ENCODE measurements at regions not wholly inside any gene's neighbourhood (a gene's known extent, or its start where the extent isn't known, plus 50 kb on each side); places are given as distances from the start of the nearest gene placed in this dataset.

DNA sequence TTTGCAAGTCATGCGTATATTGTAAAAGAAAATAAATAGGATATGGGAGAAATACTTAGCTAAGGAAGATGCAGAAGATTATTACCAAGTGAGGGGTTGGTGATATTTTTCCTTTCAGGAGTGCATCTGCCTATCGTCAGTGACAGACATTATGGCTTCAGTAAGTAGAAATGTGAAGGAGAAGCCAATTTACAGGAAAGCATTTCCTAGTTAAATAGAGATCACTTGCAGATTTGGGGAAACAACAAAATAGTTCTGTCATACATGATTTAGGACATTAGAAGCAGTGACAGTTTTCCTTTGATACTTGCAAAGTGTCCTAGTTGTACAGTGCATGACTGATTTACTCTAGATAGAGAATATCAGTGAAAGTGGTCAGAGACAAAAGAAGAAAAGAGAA is 747.8 kb upstream of the KLHL1 start:
- TF ChIP-seq, protein P1, sequence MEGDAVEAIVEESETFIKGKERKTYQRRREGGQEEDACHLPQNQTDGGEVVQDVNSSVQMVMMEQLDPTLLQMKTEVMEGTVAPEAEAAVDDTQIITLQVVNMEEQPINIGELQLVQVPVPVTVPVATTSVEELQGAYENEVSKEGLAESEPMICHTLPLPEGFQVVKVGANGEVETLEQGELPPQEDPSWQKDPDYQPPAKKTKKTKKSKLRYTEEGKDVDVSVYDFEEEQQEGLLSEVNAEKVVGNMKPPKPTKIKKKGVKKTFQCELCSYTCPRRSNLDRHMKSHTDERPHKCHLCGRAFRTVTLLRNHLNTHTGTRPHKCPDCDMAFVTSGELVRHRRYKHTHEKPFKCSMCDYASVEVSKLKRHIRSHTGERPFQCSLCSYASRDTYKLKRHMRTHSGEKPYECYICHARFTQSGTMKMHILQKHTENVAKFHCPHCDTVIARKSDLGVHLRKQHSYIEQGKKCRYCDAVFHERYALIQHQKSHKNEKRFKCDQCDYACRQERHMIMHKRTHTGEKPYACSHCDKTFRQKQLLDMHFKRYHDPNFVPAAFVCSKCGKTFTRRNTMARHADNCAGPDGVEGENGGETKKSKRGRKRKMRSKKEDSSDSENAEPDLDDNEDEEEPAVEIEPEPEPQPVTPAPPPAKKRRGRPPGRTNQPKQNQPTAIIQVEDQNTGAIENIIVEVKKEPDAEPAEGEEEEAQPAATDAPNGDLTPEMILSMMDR (IDR thresholded peaks at IDR 0.05; ENCODE audit: insufficient read depth, low read depth, low read length) = no peak
- no peak for TF ChIP-seq EZH2 (IDR thresholded peaks at IDR 0.05; ENCODE audit: insufficient read depth, low read length)

All from astrocyte (in vitro differentiated cells and primary cell).